Peyer's patch (tissue), 4 donors: ENCODE measurements at regions not wholly inside any gene's neighbourhood (a gene's known extent, or its start where the extent isn't known, plus 50 kb on each side); places are given as distances from the start of the nearest gene placed in this dataset.

Experiments used
- CTCF ChIP-seq, 6 experiments: fragments of 450-650 bp in 4 of 6; fragments of 200-600 bp in 2 of 6; sonication (generic) in 1 of 6; IDR thresholded peaks; one replicate each; pipeline ENCODE4 v1.5.1; 2017 to 2019; ENCODE audit warnings: antibody characterized with exemption in 6 of 6, mild to moderate bottlenecking in 3 of 6, moderate library complexity in 1 of 6
- POLR2A ChIP-seq, 2 donors: fragments of 450-650 bp; IDR thresholded peaks; one replicate each; pipeline ENCODE4 v1.5.1; 2017; ENCODE audit warnings: antibody characterized with exemption in 2 of 2, mild to moderate bottlenecking in 2 of 2, moderate library complexity in 2 of 2

GRCh38 chr10:118910702-118911101 lies 118.8 kb upstream of the NANOS1 start:
- no peak for TF ChIP-seq CTCF (IDR thresholded peaks at IDR 0.05)
- no peak for TF ChIP-seq POLR2A (IDR thresholded peaks at IDR 0.05)
